ENCODE measurements at regions not wholly inside any gene's neighbourhood (a gene's known extent, or its start where the extent isn't known, plus 50 kb on each side); places are given as distances from the start of the nearest gene placed in this dataset.

DNA sequence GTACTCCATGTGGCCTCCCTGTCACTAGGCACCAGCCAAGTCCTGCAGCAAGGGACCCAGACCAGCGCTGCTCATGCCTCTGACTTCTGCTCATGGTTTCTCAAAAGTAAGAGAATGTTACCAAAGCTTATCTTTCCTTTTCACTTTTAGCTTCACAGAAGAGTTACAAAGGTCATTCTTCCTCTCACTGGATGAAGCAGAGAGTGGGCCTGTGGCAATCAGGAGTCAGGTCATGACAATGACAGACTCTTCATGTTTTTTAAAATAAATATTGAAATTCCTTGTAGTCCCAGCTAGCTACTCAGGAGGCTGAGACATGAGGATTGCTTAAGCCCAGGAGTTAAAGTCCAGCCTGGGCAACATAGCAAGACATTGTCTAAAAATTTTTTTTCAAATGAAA is 126.1 kb downstream of the OSR1 start:
- no peak for DNase-seq

DNA sequence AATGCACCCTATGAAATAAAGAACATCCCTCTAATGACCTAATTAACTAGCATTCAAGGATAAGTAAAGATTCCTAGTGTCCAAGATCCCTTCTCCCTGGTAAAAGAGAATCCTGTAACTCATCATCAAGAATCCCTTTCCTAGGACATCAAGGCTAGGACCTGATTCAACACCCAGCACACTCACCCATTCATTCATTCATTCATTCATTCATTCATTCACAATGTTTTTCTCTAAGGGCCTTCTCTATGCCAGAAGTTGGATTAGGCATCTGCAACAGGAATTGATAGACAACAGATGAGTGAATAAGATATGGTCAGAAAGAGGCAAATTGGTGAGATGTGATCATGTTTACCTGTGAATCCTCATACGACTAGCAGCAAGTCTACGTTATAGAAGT is 126.8 kb downstream of the OSR1 start:
- no peak for DNase-seq

DNA sequence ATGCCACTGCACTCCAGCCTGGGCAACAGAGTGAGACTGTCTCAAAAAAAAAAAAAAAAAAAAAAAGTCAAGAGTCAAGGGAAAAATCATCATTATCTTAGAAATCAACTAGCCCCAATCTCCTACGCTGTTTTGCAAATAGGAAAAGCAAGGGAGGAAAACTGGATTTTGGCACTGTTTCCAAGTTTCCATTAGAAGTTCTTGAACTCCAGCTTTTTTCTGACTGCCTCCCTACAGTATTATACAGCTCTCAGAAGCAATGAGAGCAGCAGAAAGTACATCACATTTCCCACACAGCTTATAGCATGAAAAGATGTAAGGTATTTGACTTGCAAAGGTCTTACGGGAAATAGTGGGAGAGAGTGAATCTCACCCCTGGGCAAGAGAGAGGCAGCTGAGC is 127.8 kb downstream of the OSR1 start:
- no peak for DNase-seq

DNA sequence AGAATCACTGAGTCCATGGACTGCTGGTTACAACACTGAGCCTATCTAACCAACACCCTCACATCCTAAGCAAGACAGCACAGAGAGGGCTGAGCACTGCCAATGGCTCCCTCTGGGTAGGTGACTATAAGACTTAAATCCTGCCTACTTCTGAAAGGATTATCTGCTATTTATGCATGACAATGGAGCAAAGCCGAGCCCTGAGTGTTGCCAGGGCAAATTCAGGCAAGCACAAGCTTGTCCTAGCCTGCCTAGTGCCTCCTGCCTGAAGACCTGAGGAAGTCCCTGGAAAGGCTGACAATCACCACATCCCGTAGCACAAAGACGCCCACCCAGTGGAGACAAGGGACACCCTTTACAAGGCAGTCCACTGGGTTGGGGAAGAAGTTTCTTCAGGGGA is 129.7 kb downstream of the OSR1 start:
- DNase-seq = no peak

DNA sequence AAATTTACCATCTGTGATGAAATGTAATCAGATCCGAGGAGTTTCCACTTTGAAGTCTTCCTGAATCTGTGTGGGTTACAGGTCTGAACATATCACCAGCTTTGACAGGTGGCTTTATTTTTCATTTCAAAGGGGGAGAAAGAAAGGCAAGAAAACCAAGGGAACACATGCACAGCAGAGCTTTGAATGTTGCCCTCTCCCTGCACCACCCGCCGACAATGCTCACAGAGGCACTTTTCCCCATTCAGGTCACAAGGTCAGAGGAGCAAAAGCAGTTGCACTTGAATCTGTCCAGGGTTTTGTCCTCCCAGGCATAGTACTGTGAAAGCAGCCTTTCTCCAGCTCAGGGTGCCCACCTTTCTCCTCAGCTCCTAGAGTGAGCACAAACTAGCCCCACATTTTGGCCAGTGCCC is 130.2 kb downstream of the OSR1 start:
- DNase-seq = no peak

DNA sequence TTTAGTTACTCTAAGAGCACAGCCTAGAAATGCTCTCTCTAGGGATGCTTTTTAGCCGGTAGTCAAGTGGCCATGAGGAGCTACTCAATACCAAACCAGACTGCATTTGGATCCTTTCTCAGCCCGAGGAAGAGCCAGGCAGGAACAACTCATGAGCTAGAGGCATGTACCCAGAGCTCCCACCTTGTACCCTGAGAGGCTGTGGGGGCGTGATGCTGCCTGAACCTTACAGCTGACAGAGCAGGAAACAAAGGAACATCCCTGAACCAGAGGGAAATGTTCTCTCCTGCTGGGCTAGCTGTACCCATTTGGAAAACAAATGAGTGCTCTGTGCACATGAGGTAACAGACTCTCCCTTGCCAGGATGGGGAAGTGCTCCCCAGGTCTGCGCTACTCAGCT is 131.6 kb downstream of the OSR1 start:
- no peak for DNase-seq

DNA sequence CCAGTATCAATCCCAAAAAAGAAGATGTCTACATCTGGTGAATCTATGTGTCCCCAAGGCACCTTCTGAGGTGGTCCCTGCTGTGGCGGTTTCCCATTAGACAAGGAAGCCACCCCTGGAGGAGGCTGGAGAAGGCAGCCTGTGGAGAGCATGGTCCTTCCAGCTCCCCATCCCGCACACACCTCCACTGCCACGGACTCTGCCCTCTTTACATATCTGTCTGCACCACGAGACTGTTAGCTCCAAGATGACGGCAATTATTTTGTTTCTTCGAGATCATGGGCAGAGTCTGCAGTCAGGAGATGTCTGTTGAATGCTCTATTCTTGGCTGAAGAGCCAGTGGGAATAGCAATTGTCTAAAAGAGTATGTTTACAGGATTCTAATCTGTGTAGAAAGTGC is 132.0 kb downstream of the OSR1 start:
- DNase-seq = no peak

DNA sequence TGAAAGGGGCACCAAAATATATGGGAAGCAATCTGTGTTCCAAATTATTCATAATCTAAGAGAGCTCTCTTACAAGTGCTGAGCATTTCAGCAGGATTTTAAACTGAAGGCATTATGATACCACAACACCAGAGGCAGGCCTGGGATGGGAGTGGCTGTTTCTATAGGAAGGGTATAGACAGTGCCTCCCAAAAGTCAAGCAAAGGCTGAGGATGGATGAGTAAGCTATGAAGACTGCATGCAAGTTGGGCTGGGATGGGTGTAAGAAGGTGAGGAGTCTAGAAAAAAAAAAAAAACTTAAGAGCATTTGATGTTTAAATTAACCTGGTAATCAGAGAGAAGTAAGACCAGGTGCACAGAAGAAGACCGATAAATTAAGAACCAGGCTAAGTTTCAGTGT is 132.5 kb downstream of the OSR1 start:
- DNase-seq = no peak

DNA sequence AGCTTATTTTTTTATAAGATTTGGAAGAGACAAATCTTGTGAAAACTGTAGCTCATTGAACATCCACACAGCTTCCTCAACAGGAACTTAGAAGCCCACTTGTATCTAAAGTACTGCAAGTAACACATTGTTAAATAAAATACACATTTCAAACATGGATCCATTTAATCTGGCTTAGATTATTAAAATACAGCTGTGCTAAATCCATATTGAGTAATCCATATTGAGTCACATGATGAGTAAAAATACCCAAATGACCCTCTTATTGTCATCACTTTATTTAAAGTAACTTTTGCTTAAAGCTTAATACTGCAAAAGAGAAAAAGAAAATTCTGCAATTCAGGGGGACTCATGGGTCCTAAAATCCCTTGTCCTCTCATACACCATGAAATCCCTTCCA is 133.3 kb downstream of the OSR1 start:
- no peak for DNase-seq

DNA sequence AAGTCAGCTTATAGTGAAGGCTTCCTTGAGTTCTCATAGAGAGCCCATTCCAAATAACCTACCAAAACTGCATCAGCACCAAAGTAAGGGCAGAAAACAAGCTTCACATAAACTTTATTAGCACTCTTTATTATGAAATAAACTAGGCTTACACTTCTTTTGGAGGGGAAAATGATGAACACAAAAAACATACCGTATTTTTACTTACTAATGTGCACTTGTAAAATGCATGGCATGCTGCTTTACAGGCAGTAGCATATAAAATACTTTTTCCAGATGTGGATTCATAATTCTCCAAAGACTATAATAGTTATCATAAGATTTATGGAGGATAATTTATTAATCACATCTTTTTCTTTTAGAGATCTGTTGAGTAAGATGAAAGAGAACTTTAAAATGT is 133.9 kb downstream of the OSR1 start:
- no peak for DNase-seq

DNA sequence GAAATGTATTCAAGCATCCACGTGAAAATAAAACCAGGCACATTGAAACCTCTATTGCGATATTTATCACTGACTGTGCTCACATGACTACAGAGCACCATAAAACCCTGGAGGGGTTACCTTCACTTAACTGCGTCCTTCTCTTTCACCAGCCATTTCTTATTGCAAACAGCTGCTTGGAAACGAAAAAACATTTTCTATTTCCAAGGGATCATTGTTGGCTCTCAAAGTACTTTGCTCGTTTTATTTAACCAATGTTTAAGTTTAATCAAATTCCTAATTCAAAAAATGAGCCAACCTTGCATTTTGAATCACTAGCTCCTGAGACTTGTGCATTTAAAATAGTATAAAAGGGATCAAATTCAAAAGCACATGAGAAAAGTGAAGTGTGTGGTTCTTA is 134.4 kb downstream of the OSR1 start:
- DNase-seq = no peak

DNA sequence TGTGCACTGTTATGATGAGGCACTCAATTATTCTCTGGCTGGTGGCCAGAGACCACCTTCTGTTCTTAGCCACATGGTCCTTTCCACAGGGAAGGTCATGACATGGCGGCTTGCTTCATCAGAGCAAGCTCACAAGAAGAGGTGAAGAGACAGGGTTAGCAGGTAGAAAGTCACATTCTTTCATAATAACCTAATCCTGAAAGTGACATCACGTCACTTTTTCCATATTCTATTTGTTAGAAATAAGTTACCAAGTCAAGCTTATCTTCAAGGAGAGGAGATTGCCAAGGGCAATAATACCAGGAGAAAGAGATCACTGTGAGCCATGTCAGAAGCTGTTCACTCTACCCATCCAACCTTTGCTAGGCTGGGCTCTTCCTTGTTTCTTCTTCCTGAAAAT is 139.4 kb downstream of the OSR1 start:
- DNase-seq = no peak

DNA sequence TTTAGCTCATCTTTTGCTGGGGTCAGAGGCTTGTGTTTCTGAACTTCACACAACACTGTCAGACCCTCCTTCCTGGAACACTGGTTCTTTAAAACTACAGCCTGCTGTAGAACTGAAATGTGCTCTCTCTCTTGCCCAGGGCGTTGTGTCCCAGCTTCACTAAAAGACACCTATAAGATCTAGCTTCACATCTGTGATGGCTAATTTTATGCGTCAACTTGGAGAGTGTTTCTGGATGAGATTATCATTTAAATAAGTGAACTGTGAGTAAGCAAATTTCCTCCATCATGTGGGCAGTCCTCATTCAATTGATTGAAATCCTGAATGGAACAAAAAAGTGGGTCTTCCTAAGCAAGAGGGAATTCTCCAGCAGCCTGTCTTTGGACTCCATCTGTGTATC is 140.3 kb downstream of the OSR1 start:
- no peak for DNase-seq

DNA sequence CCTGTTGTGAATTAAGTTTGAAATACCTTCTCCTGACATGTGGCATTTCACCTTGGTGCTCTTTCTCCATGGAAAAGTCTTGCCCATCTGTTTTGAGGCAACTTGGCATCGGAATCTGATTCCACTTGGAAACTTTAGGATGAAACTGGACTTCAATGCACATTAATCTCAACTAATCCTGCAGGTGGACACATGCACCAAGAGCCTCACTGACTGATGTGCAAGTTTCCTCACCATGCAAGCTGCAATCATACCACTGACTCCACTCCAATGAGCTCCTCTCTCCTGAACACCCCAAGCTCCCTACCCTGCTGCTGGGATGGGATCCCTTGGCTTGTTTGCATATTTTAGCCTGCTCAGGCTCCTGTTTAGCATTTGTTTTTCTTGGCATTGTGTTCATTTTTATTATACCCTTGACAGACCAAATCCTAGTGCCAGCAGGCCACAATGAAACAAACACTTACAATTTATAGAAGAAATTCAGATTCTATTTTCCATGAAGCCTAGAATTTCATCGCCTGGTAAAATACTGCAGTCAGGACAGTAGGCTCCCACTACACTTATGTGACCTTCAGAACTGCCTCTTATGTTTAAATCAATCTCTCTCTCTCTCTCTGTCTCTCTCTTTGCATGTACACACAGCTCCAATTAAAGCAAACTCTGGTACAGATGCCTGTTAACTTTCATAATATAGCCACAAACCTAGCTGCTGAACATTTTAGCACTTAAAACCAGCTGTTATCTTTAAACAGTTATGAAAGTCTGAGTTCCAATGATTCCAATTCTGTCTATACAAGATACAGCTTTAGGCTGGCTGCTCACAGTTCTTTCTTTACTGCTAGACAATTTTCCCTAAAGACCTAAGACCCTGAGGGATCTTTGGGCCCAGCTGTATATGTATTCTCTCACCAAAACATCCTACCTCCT is 141.5 kb downstream of the OSR1 start:
- no peak for DNase-seq

DNA sequence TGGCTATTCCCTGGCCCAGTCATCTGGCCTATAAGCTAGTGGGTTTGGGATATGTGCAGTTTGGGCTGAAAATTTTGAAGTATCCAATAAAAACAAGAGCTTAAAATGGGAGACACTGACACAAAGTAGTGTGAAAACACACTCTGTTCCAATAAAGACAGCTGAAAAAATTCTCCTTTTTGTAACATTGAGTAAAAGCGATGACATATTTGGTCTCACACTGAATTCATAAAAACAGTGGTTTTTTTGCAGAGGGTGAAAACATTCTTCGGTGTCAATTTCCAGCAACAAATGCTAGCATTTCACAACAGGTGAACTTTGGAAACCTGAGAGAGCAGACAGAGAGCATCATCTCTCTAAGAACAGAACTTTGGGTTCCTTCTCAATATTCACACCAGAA is 142.2 kb downstream of the OSR1 start:
- DNase-seq = no peak

DNA sequence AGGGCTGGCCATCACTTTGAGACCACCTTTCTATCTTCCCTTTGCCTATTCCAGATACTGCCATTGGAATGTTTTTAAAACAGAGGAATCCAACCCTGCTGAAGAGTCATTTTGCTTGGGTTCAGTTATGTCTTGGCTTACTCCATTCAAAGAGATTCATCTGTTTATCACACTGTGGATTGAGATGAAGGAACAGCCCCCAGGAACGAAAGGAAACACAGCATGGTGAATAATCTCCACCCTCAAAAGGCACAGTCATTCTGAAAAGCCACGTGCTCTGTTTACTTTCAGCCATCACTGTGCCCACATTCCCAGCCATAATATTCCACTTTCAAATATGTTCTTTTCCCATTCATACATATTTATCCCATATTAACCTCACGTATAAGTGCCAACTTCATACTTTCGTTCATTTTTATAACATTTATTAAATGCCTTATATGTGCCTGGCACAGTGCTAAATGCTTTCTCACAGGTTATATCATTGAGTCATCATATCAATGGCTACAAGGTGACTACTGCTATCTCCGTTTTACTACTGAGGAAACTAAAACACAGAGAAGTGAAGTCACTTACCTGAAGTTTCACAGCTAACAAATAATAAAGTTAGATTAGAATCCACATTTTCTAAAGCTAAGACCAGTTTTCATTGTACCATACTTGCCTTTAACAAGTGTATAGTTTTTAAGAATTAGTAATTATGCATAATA is 143.6 kb downstream of the OSR1 start:
- DNase-seq = no peak

DNA sequence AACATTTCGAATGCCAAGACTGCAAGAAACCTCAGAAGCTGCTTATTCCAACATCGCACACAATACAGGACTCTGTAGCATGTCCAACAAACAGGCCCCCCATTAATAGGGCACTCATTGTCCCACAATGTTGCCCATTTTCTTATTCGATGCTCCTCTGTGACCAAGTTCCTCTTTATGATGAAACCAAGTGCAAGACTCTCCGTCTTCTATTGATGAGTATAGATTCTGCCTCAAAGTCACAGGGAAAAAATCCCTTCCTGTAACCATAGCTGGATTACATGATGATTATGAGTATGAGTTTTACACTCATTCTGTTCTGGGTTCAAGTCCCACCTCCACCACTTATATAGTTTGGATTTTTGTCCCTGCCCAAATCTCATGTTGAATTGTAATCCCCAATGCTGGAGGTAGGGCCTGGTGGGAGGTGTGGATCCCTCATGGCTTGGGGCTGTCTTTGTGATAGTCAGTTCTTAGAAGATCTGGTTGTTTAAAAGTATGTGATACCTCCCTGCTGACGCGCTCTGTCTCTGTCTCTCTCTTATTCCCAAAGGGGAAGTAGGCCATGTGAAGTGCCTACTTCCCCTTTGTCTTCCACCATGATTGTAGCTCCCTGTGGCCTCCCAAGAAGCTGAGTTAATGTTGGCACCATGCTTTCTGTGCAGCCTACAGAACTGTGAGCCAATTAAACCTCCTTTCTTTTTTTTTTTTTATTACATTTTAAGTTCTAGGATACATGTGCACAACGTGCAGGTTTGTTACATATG is 148.7 kb downstream of the OSR1 start:
- DNase-seq = no peak

DNA sequence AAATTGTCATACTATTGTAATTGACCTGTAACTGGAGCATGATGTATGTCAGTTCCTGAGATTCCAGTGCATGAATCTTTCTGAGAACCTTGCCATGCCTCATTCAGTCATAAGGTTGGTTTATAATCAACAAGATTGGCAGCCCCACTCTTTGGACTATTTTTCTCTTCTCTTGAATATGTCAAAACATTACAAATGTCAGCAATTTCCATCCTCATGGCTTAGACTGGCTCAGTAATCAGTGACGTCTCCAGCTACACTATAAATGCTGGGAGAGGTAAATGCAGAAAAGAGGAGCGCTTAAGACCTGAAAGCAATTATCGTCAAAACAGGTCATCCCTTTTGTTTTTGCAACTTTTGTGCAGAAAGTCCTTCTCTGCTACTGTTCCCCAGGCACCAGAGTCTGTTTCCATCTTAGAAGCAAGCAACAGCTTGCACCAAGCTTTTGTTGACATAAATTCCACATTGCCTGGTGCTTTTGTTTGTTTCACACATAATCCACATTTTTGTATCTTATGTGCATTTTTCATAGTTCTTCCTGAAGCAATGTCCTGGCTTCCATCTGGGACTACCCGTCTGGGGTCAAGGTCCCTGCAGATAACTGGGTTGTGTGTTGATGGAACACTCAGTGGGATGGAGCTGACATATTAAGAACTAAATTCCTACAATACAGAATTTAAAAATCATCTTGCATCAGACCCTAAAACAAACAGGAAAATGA is 149.8 kb downstream of the OSR1 start:
- DNase-seq = no peak

DNA sequence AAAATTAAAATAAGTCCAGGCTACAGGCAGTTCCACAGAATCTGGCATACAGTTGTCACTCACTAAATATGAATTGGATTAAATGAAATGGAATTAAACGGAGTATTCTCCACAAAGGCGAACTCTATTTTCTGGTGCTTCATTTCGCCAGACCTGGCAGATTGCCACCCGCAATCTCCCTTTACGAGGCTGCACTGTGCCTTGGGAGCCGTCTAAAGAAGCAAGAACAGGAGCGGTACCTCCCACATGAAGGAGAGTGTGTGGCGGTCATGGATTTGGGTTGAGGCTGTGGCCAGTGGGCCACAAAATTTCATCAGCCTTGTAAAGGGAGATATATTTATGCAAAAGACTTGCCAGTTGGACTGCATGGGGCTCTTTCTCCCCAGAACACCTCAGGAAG is 151.0 kb downstream of the OSR1 start:
- DNase-seq = no peak

DNA sequence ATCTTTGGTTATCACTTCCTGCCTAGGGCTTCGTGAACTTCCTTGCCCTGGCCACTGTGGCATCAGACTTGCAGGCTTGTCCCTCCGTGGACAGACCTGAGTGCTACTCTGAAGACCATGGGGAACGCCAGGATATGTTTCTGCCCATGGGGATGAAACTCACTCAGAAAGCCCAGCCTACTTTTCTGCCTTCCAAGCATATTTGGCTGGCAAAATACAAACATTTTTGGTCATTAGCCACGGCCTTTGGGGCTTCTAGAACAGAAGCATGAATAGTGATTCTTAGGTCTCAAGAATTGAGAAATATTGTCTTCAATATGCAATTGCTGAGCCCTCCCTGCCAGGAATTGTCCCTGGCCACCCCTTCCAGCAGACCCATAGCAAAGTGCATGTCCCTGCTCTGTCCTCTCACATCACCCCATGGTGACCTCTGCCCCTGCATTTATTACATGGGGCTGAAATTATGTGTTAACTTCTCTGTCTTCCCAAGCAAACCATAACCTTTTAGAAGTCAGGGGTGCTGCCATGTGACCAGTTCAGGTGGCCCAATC is 152.4 kb downstream of the OSR1 start:
- DNase-seq = no peak

DNA sequence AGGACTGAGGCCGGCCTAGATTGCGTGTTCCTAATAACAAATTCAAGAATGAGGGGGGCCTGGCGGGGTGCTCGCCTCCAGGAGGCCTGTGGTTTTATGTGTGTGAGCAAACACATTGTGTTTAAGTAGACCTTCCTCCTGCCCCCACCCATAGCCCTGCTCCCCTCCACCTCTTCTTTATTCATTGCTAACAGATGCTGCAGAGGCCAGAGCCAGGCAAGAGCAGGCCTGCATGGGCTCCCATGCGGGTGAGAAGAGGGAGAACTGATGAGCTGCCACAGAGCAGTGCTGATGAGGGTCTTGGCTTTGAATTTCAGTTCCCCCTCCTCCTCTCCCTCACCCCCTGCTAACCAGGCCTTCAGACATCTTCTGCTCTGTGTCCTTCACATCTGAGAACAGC is 154.6 kb downstream of the OSR1 start:
- no peak for DNase-seq

DNA sequence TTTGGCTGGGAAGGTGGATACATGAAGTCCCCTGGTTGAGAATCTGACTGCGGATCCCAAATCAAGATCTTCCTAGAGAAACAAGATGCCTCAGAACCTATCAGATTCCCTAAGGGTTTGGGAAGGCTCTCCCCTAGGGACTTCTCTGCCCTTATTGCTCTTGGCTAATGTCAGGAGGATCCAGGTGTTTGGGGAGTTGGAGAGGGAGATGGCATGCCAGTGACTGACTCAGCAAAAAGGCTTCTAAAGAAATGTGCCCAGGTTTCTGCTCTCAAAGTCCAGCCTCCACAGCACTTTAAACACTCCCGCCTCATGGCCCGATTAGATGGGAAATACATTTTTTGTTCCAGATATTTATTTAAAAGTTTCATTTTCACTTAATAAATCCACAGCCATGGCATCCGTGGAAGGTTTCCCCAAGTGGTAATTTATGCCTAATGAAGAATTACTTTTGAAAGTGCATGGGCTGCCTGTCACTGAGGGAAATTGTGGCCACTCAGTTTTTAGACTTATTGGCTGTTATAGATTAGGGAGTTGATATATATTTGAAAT is 156.4 kb downstream of the OSR1 start:
- DNase-seq = no peak
